ENCODE measurements at regions not wholly inside any gene's neighbourhood (a gene's known extent, or its start where the extent isn't known, plus 50 kb on each side); places are given as distances from the start of the nearest gene placed in this dataset.

GRCh38 chr17:27974045-27974436 is 68.4 kb upstream of the NLK start:
- no peaks in the 10 kb centered on the region for H3K79me2 ChIP-seq (ENCODE audit: low read length)
- no peak overlapping the region for H3K9ac ChIP-seq (ENCODE audit: low read length)
- no peak overlapping the region for H3K4me2 ChIP-seq (ENCODE audit: low read length)
- H3K27ac ChIP-seq (ENCODE audit: low read length) = no peak overlapping the region
- no peak overlapping the region for H3K4me3 ChIP-seq (ENCODE audit: low read length)
- no peaks in the 10 kb centered on the region for H4K20me1 ChIP-seq (ENCODE audit: insufficient read depth, low read length)
- H3K4me1 ChIP-seq (ENCODE audit: low read length) = peaks cover 4% of the 10 kb centered on the region; the same call in 1 of the 2 replicates
- no peaks in the 10 kb centered on the region for H3K27me3 ChIP-seq (ENCODE audit: low read depth, low read length)
- no peaks in the 10 kb centered on the region for H3K9me3 ChIP-seq (ENCODE audit: insufficient read depth, low read length)
- no peak for TF ChIP-seq EZH2phosphoT487 (IDR thresholded peaks at IDR 0.05; ENCODE audit: low read depth)
- TF ChIP-seq CTCF (IDR thresholded peaks at IDR 0.05; ENCODE audit: low read depth, low read length) = no peak
- no peak overlapping the region for H2AFZ ChIP-seq (ENCODE audit: low read depth, low read length)
- no peaks in the 10 kb centered on the region for H3K36me3 ChIP-seq (replicated peaks; ENCODE audit: low read depth, low read length)

- H4K20me1 ChIP-seq (ENCODE audit: insufficient read depth, low read length) = no peaks in the 10 kb centered on the region
- no peak overlapping the region for H3K4me2 ChIP-seq (ENCODE audit: low read length)
- no peak overlapping the region for H3K9ac ChIP-seq (ENCODE audit: low read length)
- H3K27ac ChIP-seq (ENCODE audit: low read length) = no peak overlapping the region
- H2AFZ ChIP-seq (ENCODE audit: low read depth, low read length) = no peak overlapping the region
- H3K27me3 ChIP-seq (ENCODE audit: low read depth, low read length) = no peaks in the 10 kb centered on the region
- no peaks in the 10 kb centered on the region for H3K9me3 ChIP-seq (ENCODE audit: insufficient read depth, low read length)
- no peak for TF ChIP-seq CTCF (IDR thresholded peaks at IDR 0.05; ENCODE audit: low read depth, low read length)
- TF ChIP-seq EZH2phosphoT487 (IDR thresholded peaks at IDR 0.05; ENCODE audit: low read depth) = no peak
- H3K36me3 ChIP-seq (replicated peaks; ENCODE audit: low read depth, low read length) = no peaks in the 10 kb centered on the region
- no peaks in the 10 kb centered on the region for H3K79me2 ChIP-seq (ENCODE audit: low read length)
- H3K4me3 ChIP-seq (ENCODE audit: low read length) = no peak overlapping the region
- H3K4me1 ChIP-seq (ENCODE audit: low read length) = peaks cover 3% of the 10 kb centered on the region; the same call in 1 of the 2 replicates
These were observed 67.8 kb upstream of the NLK start for GRCh38 chr17:27974531-27975145.

- no peaks in the 10 kb centered on the region for H3K27me3 ChIP-seq (ENCODE audit: low read depth, low read length)
- H3K4me3 ChIP-seq (ENCODE audit: low read length) = no peak overlapping the region
- no peaks in the 10 kb centered on the region for H4K20me1 ChIP-seq (ENCODE audit: insufficient read depth, low read length)
- H3K27ac ChIP-seq (ENCODE audit: low read length) = no peak overlapping the region
- no peaks in the 10 kb centered on the region for H3K4me1 ChIP-seq (ENCODE audit: low read length)
- TF ChIP-seq CTCF (IDR thresholded peaks at IDR 0.05; ENCODE audit: low read depth, low read length) (no peak), EZH2phosphoT487 (IDR thresholded peaks at IDR 0.05; ENCODE audit: low read depth) (no peak)
- H3K4me2 ChIP-seq (ENCODE audit: low read length) = no peak overlapping the region
- H3K79me2 ChIP-seq (ENCODE audit: low read length) = no peaks in the 10 kb centered on the region
- H3K9me3 ChIP-seq (ENCODE audit: insufficient read depth, low read length) = no peaks in the 10 kb centered on the region
- H3K9ac ChIP-seq (ENCODE audit: low read length) = no peak overlapping the region
- no peak overlapping the region for H2AFZ ChIP-seq (ENCODE audit: low read depth, low read length)
- H3K36me3 ChIP-seq (replicated peaks; ENCODE audit: low read depth, low read length) = no peaks in the 10 kb centered on the region
These were observed 67.1 kb upstream of the NLK start for GRCh38 chr17:27975146-27976011.

GRCh38 chr17:27976331-27976730 is 66.1 kb upstream of the NLK start:
- H3K36me3 ChIP-seq (replicated peaks; ENCODE audit: low read depth, low read length) = no peaks in the 10 kb centered on the region
- H3K79me2 ChIP-seq (ENCODE audit: low read length) = no peaks in the 10 kb centered on the region
- H3K27me3 ChIP-seq (ENCODE audit: low read depth, low read length) = no peaks in the 10 kb centered on the region
- no peak overlapping the region for H3K27ac ChIP-seq (ENCODE audit: low read length)
- H2AFZ ChIP-seq (ENCODE audit: low read depth, low read length) = no peak overlapping the region
- H3K4me3 ChIP-seq (ENCODE audit: low read length) = no peak overlapping the region
- H3K4me1 ChIP-seq (ENCODE audit: low read length) = no peaks in the 10 kb centered on the region
- H4K20me1 ChIP-seq (ENCODE audit: insufficient read depth, low read length) = no peaks in the 10 kb centered on the region
- H3K9me3 ChIP-seq (ENCODE audit: insufficient read depth, low read length) = no peaks in the 10 kb centered on the region
- no peak overlapping the region for H3K4me2 ChIP-seq (ENCODE audit: low read length)
- TF ChIP-seq CTCF (IDR thresholded peaks at IDR 0.05; ENCODE audit: low read depth, low read length) (no peak), EZH2phosphoT487 (IDR thresholded peaks at IDR 0.05; ENCODE audit: low read depth) (no peak)
- no peak overlapping the region for H3K9ac ChIP-seq (ENCODE audit: low read length)
